ENCODE measurements at regions not wholly inside any gene's neighbourhood (a gene's known extent, or its start where the extent isn't known, plus 50 kb on each side); places are given as distances from the start of the nearest gene placed in this dataset.

DNA sequence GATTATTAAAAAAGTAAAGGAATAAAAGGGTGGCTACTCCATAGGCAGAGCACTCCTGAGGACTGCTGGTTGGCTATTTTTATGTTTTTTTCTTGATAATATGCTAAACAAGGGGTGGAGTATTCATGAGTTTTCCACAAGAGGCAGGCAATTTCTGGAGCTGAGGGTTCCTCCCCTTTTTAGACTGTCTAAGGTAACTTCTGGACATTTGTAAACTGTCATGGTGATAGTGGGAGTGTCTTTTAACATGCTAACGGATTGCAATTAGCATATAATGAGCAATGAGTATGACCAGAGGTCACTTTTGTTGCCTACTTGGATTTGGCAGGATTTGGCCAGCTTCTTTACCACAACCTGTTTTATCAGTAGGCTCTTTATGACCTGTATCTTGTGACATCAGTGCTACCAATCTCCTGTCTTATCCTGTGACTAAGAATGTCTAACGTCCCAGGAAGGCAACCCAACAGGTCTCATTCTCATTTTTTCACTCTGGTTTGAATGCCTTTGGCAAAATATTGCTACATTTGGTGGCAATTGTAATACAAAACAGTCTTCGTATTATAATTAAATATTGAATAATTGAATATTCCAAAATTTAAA, 587.8 kb upstream of the POM121L12 start:
- Histone ChIP-seq H3K4me1 (no peaks in the 10 kb centered on the region), H3K9me3 (no peaks in the 10 kb centered on the region; the same call in none of the 2 replicates), H3K36me3 (no peaks in the 10 kb centered on the region), H3K27me3 (no peaks in the 10 kb centered on the region), H3K4me3 (ENCODE audit: low read depth, low read length) (no peak overlapping the region)
- TF ChIP-seq, protein P1, sequence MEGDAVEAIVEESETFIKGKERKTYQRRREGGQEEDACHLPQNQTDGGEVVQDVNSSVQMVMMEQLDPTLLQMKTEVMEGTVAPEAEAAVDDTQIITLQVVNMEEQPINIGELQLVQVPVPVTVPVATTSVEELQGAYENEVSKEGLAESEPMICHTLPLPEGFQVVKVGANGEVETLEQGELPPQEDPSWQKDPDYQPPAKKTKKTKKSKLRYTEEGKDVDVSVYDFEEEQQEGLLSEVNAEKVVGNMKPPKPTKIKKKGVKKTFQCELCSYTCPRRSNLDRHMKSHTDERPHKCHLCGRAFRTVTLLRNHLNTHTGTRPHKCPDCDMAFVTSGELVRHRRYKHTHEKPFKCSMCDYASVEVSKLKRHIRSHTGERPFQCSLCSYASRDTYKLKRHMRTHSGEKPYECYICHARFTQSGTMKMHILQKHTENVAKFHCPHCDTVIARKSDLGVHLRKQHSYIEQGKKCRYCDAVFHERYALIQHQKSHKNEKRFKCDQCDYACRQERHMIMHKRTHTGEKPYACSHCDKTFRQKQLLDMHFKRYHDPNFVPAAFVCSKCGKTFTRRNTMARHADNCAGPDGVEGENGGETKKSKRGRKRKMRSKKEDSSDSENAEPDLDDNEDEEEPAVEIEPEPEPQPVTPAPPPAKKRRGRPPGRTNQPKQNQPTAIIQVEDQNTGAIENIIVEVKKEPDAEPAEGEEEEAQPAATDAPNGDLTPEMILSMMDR (IDR thresholded peaks at IDR 0.05; ENCODE audit: low read depth, low read length): no peak
- no peak for DNase-seq

DNA sequence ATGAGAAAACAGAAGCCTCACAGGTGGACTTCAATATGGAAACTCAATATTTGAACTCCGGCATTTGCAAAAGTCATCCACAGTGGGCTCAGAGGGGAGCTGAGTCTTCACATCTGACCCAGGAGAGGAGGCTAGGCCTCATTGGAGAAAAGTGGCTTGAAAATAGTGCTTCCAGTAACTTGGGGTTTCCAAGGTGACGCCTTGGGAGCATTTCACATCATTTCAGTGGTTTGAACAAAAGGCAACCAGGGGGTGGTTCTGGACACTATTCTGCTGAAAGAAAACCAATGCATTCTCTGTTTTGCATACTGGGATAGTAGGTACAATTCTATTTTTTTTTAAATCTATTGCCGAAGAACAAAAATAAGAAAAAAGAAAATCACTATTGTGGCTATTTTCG, 599.2 kb upstream of the POM121L12 start:
- no peak for DNase-seq
- Histone ChIP-seq H3K36me3 (no peaks in the 10 kb centered on the region), H3K27me3 (no peaks in the 10 kb centered on the region), H3K9me3 (no peaks in the 10 kb centered on the region), H3K4me3 (ENCODE audit: low read depth, low read length) (no peak overlapping the region), H3K4me1 (peaks cover 3% of the 10 kb centered on the region; the same call in 1 of the 2 replicates)
- TF ChIP-seq, protein P1 (IDR thresholded peaks at IDR 0.05; ENCODE audit: low read depth, low read length): no peak

DNA sequence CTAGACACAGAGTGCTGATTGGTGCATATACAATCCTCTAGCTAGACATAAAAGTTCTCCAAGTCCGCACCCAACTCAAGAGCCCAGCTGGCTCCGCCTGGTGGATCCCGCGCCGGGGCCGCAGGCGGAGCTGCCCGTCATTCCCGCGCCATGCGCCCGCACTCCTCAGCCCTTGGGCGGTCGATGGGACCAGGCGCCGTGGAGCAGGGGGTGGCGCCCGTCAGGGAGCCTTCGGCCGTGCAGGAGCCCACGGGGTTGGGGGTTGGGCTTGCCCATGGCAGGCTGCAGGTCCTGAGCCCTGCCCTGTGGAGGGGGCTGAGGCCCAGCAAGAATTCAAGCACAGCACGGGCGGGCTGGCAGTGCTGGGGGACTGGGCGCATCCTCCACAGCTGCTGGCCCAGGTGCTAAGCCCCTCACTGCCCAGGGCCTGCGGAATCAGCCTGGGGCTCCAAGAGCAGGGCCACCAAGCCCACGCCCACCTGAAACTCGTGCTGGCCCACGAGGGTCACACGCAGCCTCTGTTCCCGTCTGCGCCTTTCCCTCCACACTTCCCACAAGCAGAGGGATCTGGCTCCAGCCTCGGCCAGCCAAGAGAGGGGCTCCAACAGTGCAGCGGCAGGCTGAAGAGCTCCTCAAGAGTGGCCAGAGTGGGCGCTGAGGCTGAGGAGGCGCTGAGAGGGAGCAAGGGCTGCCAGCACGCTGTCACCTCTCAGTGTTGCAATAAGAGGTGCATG, 604.2 kb upstream of the POM121L12 start:
- Histone ChIP-seq H3K4me3 (ENCODE audit: low read depth, low read length) (no peak overlapping the region), H3K4me1 (peaks cover 3% of the 10 kb centered on the region; the same call in 1 of the 2 replicates), H3K9me3 (no peaks in the 10 kb centered on the region), H3K27me3 (no peaks in the 10 kb centered on the region), H3K36me3 (no peaks in the 10 kb centered on the region)
- TF ChIP-seq, protein P1 (IDR thresholded peaks at IDR 0.05; ENCODE audit: low read depth, low read length): no peak
- no peak for DNase-seq

DNA sequence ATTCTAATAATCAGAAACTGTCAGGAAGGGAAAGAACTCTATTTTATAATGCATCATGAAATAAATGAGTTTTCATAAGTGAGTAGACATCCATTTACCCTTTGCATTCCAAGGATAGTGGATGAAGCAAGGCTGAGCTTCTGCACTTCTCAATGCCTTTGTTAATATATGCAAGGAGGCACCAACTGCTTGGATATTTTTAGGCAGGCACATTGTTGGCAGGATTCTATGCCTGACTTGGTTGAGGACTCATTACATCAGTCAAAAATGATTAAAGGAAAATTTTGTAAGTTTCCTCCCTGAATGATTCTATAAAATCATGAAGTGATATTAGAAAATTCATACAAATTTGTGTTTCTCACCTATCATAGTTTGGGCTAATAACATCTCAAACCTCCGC, 612.2 kb upstream of the POM121L12 start:
- H3K36me3 ChIP-seq: no peaks in the 10 kb centered on the region
- no peak for DNase-seq
- TF ChIP-seq, protein P1 (IDR thresholded peaks at IDR 0.05; ENCODE audit: low read depth, low read length): no peak

DNA sequence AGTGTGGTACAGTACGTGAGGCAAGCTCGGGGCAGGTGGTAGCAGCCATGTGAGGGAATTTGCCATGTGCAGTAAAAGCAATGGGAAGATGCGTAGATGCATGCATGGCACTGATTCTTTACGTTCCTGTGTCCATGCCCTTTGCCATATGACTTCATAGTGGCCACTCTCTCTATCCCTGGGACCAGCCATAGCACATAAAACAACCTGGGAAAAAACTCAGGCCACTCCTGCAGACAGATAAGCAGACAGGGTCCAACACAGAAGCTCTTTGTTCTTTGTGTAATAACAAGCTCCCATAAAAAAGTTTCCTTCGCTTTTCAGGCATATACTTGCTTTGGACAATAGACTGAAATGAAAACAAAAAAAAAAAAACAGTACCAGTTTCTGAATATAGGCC, 622.4 kb upstream of the POM121L12 start:
- no peak for DNase-seq
- H3K9me3 ChIP-seq: no peaks in the 10 kb centered on the region
- TF ChIP-seq, protein P1 (IDR thresholded peaks at IDR 0.05; ENCODE audit: low read depth, low read length): no peak
- H3K4me3 ChIP-seq (ENCODE audit: low read depth, low read length): no peak overlapping the region
- H3K27me3 ChIP-seq: no peaks in the 10 kb centered on the region
- no peaks in the 10 kb centered on the region for H3K4me1 ChIP-seq
- no peaks in the 10 kb centered on the region for H3K36me3 ChIP-seq

More for the DNA sequence above, 612.2 kb upstream of the POM121L12 start:
- Histone ChIP-seq H3K4me1 (no peaks in the 10 kb centered on the region), H3K27me3 (no peaks in the 10 kb centered on the region), H3K4me3 (ENCODE audit: low read depth, low read length) (no peak overlapping the region), H3K9me3 (peaks cover 2% of the 10 kb centered on the region; the same call in 1 of the 2 replicates)

DNA sequence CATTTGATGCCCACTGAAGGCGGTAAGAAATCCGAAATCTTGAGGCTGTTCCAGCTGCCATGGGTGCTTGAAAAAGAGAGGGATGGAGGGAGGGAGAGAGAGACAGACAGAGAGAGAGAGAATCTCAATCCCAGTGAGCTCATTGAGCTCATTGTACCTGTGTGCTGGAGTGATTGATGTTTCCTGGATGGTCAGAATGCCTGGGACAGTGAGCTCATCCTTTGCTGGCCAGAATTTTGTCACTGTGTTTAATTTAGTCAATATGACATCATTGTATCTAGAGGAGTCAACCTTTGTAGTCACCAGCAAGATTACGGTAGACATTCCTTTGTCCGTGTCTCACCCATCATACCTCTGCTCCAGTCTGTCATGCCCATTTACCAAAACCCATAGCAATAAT, 625.4 kb upstream of the POM121L12 start:
- no peaks in the 10 kb centered on the region for H3K4me1 ChIP-seq
- no peak for DNase-seq
- H3K4me3 ChIP-seq (ENCODE audit: low read depth, low read length): no peak overlapping the region
- no peaks in the 10 kb centered on the region for H3K9me3 ChIP-seq
- H3K36me3 ChIP-seq: no peaks in the 10 kb centered on the region
- H3K27me3 ChIP-seq: no peaks in the 10 kb centered on the region
- TF ChIP-seq, protein P1 (IDR thresholded peaks at IDR 0.05; ENCODE audit: low read depth, low read length): no peak

All from BE2C (cell line).